HG02981 (cell line): ENCODE measurements at regions not wholly inside any gene's neighbourhood (a gene's known extent, or its start where the extent isn't known, plus 50 kb on each side); places are given as distances from the start of the nearest gene placed in this dataset.

Source experiments
- ATAC-seq: cut with Tn5 transposase; IDR thresholded peaks from one replicate; pipeline ENCODE4 v1.9.1; 2021; ENCODE audit warnings: mild to moderate bottlenecking, moderate library complexity; ENCODE audit not compliant: unreplicated experiment

GRCh38 chr5:133882846-133883245, 85.6 kb downstream of the C5orf15 start:
- ATAC-seq: no peak

DNA sequence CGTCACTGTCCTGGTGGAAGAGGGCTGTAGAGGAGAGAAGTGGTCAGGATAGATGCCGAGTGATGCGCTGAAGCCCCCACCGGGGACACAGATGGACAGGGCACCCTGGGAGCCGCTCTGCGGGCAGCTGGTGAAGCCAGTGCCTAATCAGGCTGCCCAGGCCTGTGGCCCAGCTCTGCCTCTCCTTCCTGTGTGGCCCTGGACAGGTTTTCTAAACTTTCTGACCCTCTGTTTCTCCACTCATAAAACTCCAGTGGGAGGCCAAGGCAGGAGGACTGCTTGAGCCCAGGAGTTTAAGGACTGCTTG, 86.1 kb downstream of the C5orf15 start:
- ATAC-seq: no peak

DNA sequence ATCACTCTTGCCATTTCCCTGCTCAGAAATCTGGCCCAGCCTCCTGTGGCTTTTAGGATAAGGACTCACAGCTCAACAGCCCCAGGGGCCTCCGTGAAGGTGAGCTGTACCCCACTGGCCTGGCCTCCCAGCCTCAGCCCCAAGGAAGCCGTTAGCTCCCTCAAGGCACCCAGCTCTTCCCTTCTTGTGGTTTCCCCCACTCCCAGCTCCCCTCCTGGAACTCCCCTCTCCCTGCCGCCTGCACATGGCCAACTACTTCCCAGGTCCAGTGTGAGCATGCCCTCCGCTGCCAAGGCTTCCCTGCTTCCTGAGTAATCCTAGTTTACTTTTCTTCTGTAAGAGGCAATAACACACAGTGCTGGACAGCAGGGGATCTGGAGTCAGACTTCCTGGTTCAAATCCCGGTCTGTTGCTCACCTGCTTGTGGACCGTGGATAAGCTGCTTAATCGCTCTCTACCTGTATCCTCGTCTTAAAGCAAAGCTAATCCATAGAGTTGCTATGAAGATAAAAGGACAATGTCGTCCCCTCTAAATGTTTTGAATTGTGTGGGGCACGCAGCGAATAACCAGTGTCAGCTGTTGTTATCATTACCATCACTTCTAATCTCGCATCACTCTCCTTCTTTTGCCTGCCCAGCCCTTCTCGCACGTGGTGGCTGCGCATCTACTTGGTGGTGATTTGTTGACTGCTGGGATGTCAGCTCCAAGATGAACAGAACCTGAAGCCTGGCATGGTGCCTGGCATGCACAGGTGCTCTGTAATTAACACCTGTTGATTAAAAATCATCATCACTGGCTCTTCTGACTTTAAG, 86.6 kb downstream of the C5orf15 start:
- no peak for ATAC-seq

- no peak for ATAC-seq
These were observed 90.2 kb downstream of the C5orf15 start for GRCh38 chr5:133878236-133878555.

DNA sequence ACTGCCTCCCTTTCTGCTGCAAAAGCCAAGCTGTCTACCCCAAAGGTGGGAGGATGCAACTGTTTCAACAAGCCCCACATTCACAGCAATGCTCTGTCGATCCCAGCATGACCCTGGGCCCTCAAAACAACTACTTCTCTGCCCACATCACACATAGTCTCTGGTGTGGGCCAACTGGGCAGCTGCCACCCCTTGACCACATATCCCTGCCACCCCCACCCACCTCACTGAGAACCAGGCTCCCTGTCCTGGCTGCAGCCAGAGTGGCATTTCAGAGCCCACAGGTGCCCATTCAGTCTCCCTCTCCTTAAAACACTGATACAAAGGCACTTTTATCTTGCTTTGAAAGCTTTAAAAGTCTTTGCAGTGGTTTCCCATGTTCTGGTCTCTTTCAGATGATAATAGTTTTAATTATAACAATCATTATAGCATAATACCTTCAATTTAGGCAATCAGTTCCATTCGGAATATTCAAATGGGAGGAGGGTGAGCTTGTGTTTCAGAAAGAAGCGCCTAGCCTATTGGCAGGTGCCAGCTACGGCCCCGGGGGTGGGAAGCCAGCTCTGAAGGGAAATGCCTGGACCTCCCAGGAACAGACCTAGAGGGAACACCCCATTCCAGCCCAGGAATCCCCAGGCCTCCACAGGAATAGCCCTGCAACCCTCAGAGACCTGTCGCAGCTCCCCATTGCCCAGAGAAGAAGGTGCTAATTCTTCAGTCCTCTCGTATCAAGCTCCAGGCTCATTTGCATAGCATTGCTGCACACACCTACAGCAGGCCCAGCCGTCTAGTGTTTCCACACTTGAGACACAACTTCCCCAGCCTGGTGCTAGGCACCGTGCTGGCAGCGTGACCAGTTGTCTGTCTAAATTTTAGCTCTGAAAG, 90.8 kb downstream of the C5orf15 start:
- ATAC-seq: no peak

GRCh38 chr5:133876266-133876665, 92.2 kb downstream of the C5orf15 start:
- no peak for ATAC-seq

DNA sequence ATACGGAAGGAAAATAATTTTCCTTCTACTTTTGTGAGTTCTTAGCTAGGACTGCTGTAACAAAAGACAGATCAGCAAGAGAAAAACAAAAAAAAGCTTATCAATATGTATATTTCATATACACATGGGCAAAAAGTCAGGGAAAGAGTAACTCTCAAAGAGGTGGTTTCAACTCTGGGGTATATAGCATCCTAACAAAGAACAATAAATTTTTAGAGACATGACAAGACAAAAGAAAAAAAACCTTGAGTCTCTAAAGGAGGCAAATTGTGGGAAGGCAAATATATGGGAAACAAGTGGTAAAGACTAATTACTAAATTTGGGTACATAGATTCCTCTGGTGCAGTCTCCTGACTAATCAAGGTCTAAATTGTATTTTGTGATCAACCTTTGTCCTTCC, 93.2 kb downstream of the C5orf15 start:
- ATAC-seq: no peak

GRCh38 chr5:133873449-133873848, 95.0 kb downstream of the C5orf15 start:
- no peak for ATAC-seq

GRCh38 chr5:133870661-133871060, 97.8 kb downstream of the C5orf15 start:
- no peak for ATAC-seq

GRCh38 chr5:133869519-133870335, 98.7 kb downstream of the C5orf15 start:
- no peak for ATAC-seq

DNA sequence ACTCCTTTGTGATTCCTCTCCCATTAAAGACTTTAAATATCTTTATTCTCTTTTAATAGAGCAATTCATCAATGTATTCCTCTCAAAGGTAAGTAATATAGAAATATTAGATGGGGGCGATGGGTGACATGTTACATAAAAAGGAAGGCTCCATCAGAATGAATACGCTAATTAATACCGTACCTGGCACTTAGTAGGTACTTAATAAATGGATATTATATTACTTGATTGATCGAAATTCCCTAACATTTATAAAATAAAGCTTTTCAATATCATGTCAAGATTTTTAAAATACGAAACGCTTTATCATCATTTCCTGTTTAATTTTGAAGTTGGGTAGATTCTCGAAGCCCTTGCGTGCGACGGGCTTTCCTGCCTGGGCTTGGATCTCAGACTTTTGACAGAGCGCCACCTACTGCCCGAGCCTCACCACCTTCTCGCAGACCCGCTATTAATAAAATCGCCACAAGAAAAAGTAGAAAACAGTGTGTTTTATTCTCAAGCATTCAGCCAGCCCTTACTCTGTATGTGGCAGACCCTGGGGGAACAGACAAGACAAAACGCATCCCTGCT, 99.4 kb downstream of the C5orf15 start:
- no peak for ATAC-seq

DNA sequence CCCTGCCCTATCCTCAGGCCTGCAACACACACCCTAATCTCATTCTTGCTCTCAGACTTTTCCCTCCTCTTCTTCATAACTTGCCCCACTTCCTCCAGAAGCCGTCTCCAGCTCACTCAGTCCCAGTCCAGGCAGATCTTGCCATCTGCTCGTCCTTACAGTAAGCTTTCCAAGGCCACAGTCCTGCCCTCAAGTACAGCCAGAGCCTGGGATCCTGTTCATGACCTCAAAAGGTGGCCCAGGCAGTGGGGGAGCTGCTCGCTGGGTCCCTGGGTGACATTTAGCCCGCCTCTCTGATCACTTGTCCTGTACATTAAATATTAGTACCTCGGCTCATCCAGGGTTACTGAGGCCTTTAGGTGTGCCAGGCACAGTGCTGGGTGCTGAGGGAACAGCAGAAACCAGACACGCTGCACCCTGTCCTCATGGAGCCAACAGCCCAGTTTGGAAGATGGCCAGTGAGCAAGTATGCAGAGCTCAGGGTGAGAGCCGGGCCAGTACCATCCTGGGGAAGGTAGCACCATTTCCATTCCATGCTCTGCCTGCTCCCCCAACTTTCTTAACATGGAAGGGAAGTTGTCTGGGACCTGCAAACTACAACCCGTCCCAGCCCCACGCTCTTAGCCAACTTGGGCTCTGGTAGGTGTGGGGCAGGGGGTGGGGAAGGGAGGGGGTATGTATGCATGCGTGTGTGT, 100.4 kb downstream of the C5orf15 start:
- no peak for ATAC-seq

DNA sequence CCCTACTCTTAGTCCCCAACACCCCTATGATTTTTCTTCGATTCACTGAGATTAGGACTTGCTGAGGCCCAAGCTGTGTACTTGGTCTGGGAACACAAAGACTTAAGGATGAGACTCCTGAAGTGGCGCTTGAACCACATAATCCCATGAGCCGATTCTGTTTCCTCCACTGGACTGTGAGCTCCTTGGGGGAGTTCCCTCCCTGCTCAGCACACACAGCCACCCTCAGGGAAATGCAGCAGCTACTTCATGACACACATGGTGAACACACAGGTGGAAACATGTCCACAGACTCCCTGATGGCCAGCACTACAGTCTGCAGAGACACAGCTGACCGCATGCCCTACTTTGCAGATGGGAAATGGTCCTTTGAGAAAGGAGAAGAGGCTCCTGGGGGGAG, 101.1 kb downstream of the C5orf15 start:
- no peak for ATAC-seq

GRCh38 chr5:133866903-133867245, 101.6 kb downstream of the C5orf15 start:
- no peak for ATAC-seq

DNA sequence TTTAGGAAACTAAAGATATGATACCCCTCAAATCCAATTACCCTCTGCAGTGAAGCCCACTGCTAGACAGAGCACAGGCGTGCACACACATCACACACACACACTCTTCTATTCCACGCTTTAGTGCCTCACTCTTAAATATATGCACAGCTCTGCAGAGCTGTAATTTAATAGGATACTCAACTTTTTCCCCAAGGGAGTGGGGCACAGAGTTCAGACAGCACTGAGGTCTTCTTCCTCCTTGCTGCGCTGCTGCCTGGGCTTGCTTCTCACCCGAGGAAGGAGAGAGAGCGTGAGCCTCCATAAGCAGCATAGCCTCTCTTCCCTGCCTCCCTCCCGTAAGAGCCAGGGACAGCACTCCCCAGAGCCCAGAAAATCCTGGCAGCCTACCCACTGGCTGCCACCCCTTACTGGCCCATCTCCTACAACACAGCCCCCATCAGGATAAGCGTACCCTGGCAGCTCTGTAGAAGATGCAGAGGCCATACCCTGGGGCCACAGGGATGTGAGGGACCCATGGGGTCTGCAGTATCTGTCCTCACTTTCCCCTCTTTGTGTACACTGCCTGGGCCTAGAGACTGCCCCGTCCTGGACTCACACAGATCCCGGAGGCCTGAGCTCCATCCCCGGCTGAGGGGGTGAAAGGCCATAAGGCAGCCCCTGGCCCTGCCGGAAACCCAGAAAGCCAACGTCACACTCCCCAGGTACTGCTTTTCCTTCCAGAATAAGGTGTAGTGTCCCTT, 102.1 kb downstream of the C5orf15 start:
- no peak for ATAC-seq

DNA sequence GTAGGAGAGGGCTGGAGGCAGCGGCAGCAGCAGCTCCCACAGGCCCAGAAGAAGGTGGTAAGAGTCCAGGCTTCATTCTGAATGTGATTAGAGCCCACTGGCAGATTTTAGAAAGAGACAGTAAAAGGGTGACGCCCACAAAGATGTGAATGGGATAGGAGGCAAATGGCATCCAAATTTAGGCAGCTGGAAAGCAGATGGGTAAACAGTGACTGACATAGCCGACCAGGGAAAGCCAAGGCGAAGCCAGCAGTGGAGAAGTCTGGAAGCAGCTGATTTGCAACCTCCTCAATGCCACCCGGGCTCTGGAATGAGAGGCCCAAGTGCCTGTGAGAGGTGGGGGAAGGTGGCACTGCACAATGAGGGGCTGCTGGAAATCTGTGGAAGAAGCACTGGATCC, 103.3 kb downstream of the C5orf15 start:
- no peak for ATAC-seq

DNA sequence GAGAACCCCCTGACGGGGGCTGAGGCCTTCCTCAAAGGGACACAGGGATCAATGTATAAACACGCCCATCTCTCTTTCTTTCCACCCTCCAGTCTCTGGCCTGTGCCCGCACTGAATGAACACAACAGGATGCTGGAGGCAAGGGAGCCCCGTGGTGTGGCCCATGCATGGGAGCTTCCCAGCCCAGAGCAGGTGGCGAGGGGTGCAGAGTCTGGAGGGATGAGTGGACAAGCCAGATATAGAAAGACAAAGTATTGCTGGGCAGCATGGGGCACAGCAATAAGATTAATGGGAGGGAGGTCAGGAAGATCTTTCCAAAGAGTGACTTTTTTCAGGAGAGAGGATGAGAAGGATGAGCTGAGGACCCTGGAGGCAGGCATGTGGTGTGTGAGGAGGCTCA, 103.7 kb downstream of the C5orf15 start:
- ATAC-seq: no peak

DNA sequence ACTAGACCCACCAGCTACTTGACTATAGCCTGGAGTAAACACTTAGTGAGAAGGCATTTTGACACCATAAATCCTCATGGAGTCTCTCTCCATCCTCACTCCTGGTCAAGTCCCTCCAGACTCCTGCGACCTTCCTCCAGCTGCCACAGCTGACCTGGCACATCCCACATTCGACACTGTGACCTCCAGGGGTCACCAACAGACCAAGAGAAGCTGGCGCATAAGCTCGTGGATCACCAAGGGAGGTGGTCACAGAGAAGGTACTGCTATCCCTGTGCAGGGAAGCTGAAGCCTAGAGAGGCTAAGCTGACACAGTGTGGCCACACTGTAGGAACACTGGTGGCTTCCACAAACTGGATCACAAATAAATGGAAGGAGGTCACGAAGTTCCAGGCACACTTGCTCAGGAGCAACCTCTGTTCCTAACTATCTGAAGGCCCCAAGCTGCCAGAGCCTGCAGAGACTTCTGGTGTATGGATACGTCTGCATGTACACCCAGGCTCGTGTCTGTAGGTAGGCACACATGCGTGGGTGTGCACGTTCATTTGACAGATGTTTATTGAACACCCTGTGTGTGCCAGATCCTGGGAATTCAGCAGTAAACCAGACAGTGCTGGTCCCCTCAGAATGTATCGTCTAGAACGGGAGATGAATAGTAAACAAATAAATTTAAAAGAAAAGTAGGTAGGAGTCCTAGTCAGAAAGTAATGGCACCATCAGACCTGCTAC, 104.4 kb downstream of the C5orf15 start:
- no peak for ATAC-seq

GRCh38 chr5:133861161-133861737, 107.2 kb downstream of the C5orf15 start:
- no peak for ATAC-seq
